ENCODE measurements at regions not wholly inside any gene's neighbourhood (a gene's known extent, or its start where the extent isn't known, plus 50 kb on each side); places are given as distances from the start of the nearest gene placed in this dataset.

DNA sequence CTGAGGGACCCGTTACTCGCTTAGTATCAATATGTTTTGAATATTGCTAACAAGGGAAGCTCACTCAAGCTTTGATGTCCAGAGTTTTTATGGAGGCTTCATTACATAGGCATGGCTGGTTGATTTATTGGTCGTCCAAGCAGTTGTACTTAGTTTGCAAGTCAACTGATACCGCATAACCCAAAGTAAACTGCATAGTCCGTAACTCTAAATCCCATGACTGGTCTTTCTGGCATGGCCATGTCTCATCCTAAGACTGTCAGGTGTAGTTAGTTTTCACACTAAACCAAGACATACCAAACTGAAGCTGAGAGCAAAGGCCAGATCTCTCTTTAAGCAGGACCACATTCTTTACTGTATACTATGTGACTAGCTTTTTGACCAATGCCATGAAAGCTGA is 397.9 kb downstream of the TFEC start:
- no peak overlapping the region for H2AFZ ChIP-seq (ENCODE audit: low read depth, low read length)
- no peaks in the 10 kb centered on the region for H4K20me1 ChIP-seq (replicated peaks; ENCODE audit: control insufficient read depth, extremely low read depth, insufficient read depth, low read length)
- intact Hi-C loops (cut with micrococcal nuclease), result no loop called here
- FAIRE-seq (no peak), DNase-seq (ENCODE audit: low read depth, low spot score) (no peak)
- TF ChIP-seq POLR2A (IDR thresholded peaks at IDR 0.05; ENCODE audit: low read depth, low read length) (no peak), POLR2AphosphoS5 (IDR thresholded peaks at IDR 0.05; ENCODE audit: insufficient read depth, low read depth, low read length) (no peak), JUN (IDR thresholded peaks at IDR 0.05; ENCODE audit: borderline replicate concordance, insufficient read depth, insufficient read length, low read depth) (no peak), GATA2 (IDR thresholded peaks at IDR 0.05; ENCODE audit: insufficient read depth, insufficient read length, low read depth, low read length) (no peak), MYC (IDR thresholded peaks at IDR 0.05; ENCODE audit: low read depth, low read length) (no peak), EZH2 (IDR thresholded peaks at IDR 0.05; ENCODE audit: borderline replicate concordance, low read depth, low read length, severe bottlenecking) (no peak), FOS (IDR thresholded peaks at IDR 0.05; ENCODE audit: borderline replicate concordance, insufficient read depth, low read length) (no peak)
- TF ChIP-seq, protein P1, sequence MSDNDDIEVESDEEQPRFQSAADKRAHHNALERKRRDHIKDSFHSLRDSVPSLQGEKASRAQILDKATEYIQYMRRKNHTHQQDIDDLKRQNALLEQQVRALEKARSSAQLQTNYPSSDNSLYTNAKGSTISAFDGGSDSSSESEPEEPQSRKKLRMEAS (IDR thresholded peaks at IDR 0.05; ENCODE audit: insufficient read depth, insufficient read length), result no peak
- TF ChIP-seq, protein P2, sequence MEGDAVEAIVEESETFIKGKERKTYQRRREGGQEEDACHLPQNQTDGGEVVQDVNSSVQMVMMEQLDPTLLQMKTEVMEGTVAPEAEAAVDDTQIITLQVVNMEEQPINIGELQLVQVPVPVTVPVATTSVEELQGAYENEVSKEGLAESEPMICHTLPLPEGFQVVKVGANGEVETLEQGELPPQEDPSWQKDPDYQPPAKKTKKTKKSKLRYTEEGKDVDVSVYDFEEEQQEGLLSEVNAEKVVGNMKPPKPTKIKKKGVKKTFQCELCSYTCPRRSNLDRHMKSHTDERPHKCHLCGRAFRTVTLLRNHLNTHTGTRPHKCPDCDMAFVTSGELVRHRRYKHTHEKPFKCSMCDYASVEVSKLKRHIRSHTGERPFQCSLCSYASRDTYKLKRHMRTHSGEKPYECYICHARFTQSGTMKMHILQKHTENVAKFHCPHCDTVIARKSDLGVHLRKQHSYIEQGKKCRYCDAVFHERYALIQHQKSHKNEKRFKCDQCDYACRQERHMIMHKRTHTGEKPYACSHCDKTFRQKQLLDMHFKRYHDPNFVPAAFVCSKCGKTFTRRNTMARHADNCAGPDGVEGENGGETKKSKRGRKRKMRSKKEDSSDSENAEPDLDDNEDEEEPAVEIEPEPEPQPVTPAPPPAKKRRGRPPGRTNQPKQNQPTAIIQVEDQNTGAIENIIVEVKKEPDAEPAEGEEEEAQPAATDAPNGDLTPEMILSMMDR (IDR thresholded peaks at IDR 0.05; ENCODE audit: extremely low read depth in 1 of 2, insufficient read depth in 1 of 2, low read depth in 1 of 2, low read length in 2 of 2), result no peak
- no peaks in the 10 kb centered on the region for H3K9me3 ChIP-seq (replicated peaks; ENCODE audit: control insufficient read depth, insufficient read depth, low read length)
- H3K4me1 ChIP-seq (ENCODE audit: control insufficient read depth, extremely low read depth, insufficient read depth, low read length), result peaks cover 6% of the 10 kb centered on the region
- BruUV-seq (replicated peaks), result no TSS peak
- H3K4me2 ChIP-seq (ENCODE audit: insufficient read depth, low read length), result no peak overlapping the region
- dilution Hi-C loops (cut with MboI; ENCODE audit: extremely low pct_ligation_motif_present, low sequenced_read_pairs), result no loop called here
- no peak overlapping the region for H3K9ac ChIP-seq (replicated peaks; ENCODE audit: extremely low read depth, insufficient read depth, low read length)
- POLR2A ChIA-PET, result no interaction called here
- H3K27ac ChIP-seq (ENCODE audit: insufficient read depth, low read depth, low read length), result no peak overlapping the region
- H3K79me2 ChIP-seq (ENCODE audit: control insufficient read depth, insufficient read depth, low read length), result no peaks in the 10 kb centered on the region
- no peaks in the 10 kb centered on the region for H3K36me3 ChIP-seq (ENCODE audit: control insufficient read depth in 2 of 2, extremely low read depth in 1 of 2, insufficient read depth in 2 of 2, low read length in 2 of 2)
- CTCF ChIA-PET, result interaction anchor here (1.7 kb wide), 1 partner anchor 12 kb away, joined by 4 read pairs; no protein-coding TSS in a partner anchor
- H3K9me1 ChIP-seq (replicated peaks; ENCODE audit: control insufficient read depth, extremely low read depth, insufficient read depth, low read length), result no peaks in the 10 kb centered on the region
- no peaks in the 10 kb centered on the region for H3K27me3 ChIP-seq (ENCODE audit: control insufficient read depth in 2 of 2, insufficient read depth in 2 of 2, low read length in 2 of 2)
- no peak overlapping the region for H3K4me3 ChIP-seq (replicated peaks in 1 of 3; ENCODE audit: insufficient read depth in 1 of 3, low read depth in 1 of 3, low read length in 3 of 3)

Measured in endothelial cell of umbilical vein (primary cell).